K562 (cell line): ENCODE measurements at regions not wholly inside any gene's neighbourhood (a gene's known extent, or its start where the extent isn't known, plus 50 kb on each side); places are given as distances from the start of the nearest gene placed in this dataset.

Source experiments
- BHLHE40 ChIP-seq: IDR thresholded peaks from 2 replicates; pipeline ENCODE4 v1.6.1; 2011; ENCODE audit warnings: low read length, improper control_type of control experiment
- CTCF ChIP-seq, 3 experiments: IDR thresholded peaks in 2 of 3; conservative IDR thresholded peaks in 1 of 3; 2 replicates each; pipeline ENCODE4 v1.5.1; 2011 to 2012; ENCODE audit warnings: low read length in 3 of 3, mild to moderate bottlenecking in 3 of 3, control low read depth in 2 of 3, improper control_type of control experiment in 1 of 3, inconsistent platforms in 1 of 3, low read depth in 1 of 3, mixed read lengths in 1 of 3, moderate library complexity in 1 of 3; ENCODE audit not compliant: insufficient read depth in 2 of 3
- RFX5 ChIP-seq: IDR thresholded peaks from 2 replicates; pipeline ENCODE4 v1.6.1; 2011; ENCODE audit warnings: low read depth, mild to moderate bottlenecking, improper control_type of control experiment, low read length
- ZNF274 ChIP-seq: IDR thresholded peaks from 2 replicates; pipeline ENCODE4 v1.6.1; 2011; ENCODE audit warnings: low read depth, mild to moderate bottlenecking, low read length, moderate library complexity, borderline replicate concordance
- TF ChIP-seq, protein P1 (sequence below): sonication (generic); formaldehyde crosslinking; IDR thresholded peaks from 2 replicates; pipeline ENCODE4 v1.8.1; 2023; ENCODE audit warnings: mild to moderate bottlenecking, missing genetic modification reagents

- TF ChIP-seq BHLHE40 (no peak), CTCF (IDR thresholded peaks at IDR 0.05 in 2 of 3, conservative IDR thresholded peaks at IDR 0.05 in 1 of 3; ENCODE audit: insufficient read depth in 2 of 3, low read depth in 1 of 3, low read length in 3 of 3) (no peak), RFX5 (no peak), ZNF274 (no peak)
- TF ChIP-seq, protein P1, sequence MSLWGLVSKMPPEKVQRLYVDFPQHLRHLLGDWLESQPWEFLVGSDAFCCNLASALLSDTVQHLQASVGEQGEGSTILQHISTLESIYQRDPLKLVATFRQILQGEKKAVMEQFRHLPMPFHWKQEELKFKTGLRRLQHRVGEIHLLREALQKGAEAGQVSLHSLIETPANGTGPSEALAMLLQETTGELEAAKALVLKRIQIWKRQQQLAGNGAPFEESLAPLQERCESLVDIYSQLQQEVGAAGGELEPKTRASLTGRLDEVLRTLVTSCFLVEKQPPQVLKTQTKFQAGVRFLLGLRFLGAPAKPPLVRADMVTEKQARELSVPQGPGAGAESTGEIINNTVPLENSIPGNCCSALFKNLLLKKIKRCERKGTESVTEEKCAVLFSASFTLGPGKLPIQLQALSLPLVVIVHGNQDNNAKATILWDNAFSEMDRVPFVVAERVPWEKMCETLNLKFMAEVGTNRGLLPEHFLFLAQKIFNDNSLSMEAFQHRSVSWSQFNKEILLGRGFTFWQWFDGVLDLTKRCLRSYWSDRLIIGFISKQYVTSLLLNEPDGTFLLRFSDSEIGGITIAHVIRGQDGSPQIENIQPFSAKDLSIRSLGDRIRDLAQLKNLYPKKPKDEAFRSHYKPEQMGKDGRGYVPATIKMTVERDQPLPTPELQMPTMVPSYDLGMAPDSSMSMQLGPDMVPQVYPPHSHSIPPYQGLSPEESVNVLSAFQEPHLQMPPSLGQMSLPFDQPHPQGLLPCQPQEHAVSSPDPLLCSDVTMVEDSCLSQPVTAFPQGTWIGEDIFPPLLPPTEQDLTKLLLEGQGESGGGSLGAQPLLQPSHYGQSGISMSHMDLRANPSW (CRISPR knock-in tag), result no peak
Measured at GRCh38 chr1:115572710-115573109, 69.1 kb upstream of the VANGL1 start.
